ENCODE measurements at regions not wholly inside any gene's neighbourhood (a gene's known extent, or its start where the extent isn't known, plus 50 kb on each side); places are given as distances from the start of the nearest gene placed in this dataset.

DNA sequence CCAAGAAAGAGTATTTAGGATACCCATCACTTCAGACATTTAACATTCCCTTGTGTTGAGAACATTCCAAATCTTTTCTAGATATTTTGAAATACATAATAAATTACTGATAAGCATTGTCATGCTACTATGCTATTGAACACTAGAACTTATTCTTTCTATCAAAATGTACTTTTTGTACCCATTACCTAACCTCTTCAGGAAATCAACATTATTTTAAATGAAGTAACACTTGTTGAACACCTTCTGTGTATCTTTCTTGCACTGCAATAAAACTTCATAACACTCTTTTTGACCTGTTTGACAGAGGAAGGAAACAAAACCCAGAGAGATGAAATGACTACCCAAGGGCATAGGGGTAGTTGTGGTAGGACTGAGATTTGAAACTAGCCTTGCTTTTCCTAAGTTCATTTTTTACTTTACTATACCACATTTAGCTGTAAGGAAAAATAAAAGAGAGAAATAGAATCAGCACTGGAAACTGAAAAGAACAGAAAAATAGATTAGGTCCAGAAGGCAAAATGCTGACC is 99.4 kb downstream of the UCHL5 start:
- TF ChIP-seq EZH2 (IDR thresholded peaks at IDR 0.05; ENCODE audit: borderline replicate concordance, insufficient read depth, low read length, poor library complexity, severe bottlenecking) (no peak), EP300 (conservative IDR thresholded peaks at IDR 0.05; ENCODE audit: poor library complexity, severe bottlenecking) (no peak)
- TF ChIP-seq, protein P1, sequence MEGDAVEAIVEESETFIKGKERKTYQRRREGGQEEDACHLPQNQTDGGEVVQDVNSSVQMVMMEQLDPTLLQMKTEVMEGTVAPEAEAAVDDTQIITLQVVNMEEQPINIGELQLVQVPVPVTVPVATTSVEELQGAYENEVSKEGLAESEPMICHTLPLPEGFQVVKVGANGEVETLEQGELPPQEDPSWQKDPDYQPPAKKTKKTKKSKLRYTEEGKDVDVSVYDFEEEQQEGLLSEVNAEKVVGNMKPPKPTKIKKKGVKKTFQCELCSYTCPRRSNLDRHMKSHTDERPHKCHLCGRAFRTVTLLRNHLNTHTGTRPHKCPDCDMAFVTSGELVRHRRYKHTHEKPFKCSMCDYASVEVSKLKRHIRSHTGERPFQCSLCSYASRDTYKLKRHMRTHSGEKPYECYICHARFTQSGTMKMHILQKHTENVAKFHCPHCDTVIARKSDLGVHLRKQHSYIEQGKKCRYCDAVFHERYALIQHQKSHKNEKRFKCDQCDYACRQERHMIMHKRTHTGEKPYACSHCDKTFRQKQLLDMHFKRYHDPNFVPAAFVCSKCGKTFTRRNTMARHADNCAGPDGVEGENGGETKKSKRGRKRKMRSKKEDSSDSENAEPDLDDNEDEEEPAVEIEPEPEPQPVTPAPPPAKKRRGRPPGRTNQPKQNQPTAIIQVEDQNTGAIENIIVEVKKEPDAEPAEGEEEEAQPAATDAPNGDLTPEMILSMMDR (IDR thresholded peaks at IDR 0.05; ENCODE audit: poor library complexity, severe bottlenecking), result no peak
